Inflammatory macrophage (primary cell): ENCODE measurements at regions not wholly inside any gene's neighbourhood (a gene's known extent, or its start where the extent isn't known, plus 50 kb on each side); places are given as distances from the start of the nearest gene placed in this dataset.
"Not testable (repeated sequence)": the region's sequence is repeated elsewhere in the genome, so short reads cannot be mapped to it uniquely, and the experiment has no call there.

Experiments
- DNase-seq, 2 donors: peaks; one replicate each; pipeline ENCODE4 v3.0.0-alpha.2; 2020 to 2022

- not testable (repeated sequence) for DNase-seq
Observed at GRCh38 chr1:220475608-220476007, 52.3 kb upstream of the MARK1 start.

GRCh38 chr1:220475141-220475540 lies 52.8 kb upstream of the MARK1 start:
- not testable (repeated sequence) for DNase-seq

- no peak for DNase-seq
Observed at GRCh38 chr1:220473440-220473839, 54.5 kb upstream of the MARK1 start.

- no peak for DNase-seq
Observed at GRCh38 chr1:220462752-220463151, 65.2 kb upstream of the MARK1 start.

GRCh38 chr1:220458936-220459335 lies 69.0 kb upstream of the MARK1 start:
- no peak for DNase-seq

- DNase-seq: no peak
Observed at GRCh38 chr1:220457957-220458609, 69.9 kb upstream of the MARK1 start.

- no peak for DNase-seq
Observed at GRCh38 chr1:220455559-220455958, 72.4 kb upstream of the MARK1 start.

- no peak for DNase-seq
Observed at GRCh38 chr1:220454155-220454777, 73.7 kb upstream of the MARK1 start.

- no peak for DNase-seq
Observed at GRCh38 chr1:220453371-220453770, 74.6 kb upstream of the MARK1 start.

- DNase-seq: no peak
Observed at GRCh38 chr1:220451532-220451931, 76.4 kb upstream of the MARK1 start.

- no peak for DNase-seq
Observed at GRCh38 chr1:220450927-220451326, 77.0 kb upstream of the MARK1 start.

GRCh38 chr1:220448217-220448616 lies 79.7 kb upstream of the MARK1 start:
- no peak for DNase-seq

- not testable (repeated sequence) for DNase-seq
Observed at GRCh38 chr1:220444586-220444985, 83.3 kb upstream of the MARK1 start.

GRCh38 chr1:220441211-220441610 lies 86.7 kb upstream of the MARK1 start:
- no peak for DNase-seq

- DNase-seq: no peak
Observed at GRCh38 chr1:220438741-220439140, 89.2 kb upstream of the MARK1 start.

- DNase-seq: no peak
Observed at GRCh38 chr1:220432408-220432807, 95.5 kb upstream of the MARK1 start.

GRCh38 chr1:220431554-220432239 lies 96.2 kb upstream of the MARK1 start:
- no peak for DNase-seq

GRCh38 chr1:220430586-220430985 lies 97.3 kb upstream of the MARK1 start:
- no peak for DNase-seq

- DNase-seq: no peak
Observed at GRCh38 chr1:220430059-220430458, 97.9 kb upstream of the MARK1 start.

GRCh38 chr1:220426989-220427388 lies 100.9 kb upstream of the MARK1 start:
- no peak for DNase-seq

- no peak for DNase-seq
Observed at GRCh38 chr1:220425852-220426251, 102.1 kb upstream of the MARK1 start.

- no peak for DNase-seq
Observed at GRCh38 chr1:220421508-220421907, 106.4 kb upstream of the MARK1 start.

- no peak for DNase-seq
Observed at GRCh38 chr1:220420726-220421125, 107.2 kb upstream of the MARK1 start.

- DNase-seq: not testable (repeated sequence)
Observed at GRCh38 chr1:220412382-220412781, 115.6 kb upstream of the MARK1 start.
